ENCODE measurements at regions not wholly inside any gene's neighbourhood (a gene's known extent, or its start where the extent isn't known, plus 50 kb on each side); places are given as distances from the start of the nearest gene placed in this dataset.

- ChIA-PET CTCF (no interaction called here), POLR2A (no interaction called here)
- no peaks in the 10 kb centered on the region for H3K27me3 ChIP-seq (ENCODE audit: control insufficient read depth in 2 of 2, insufficient read depth in 2 of 2, low read length in 2 of 2)
- intact Hi-C loops (cut with micrococcal nuclease): no loop called here
- no peaks in the 10 kb centered on the region for H3K4me1 ChIP-seq (ENCODE audit: control insufficient read depth, extremely low read depth, insufficient read depth, low read length)
- no peak overlapping the region for H2AFZ ChIP-seq (ENCODE audit: low read depth, low read length)
- DNase-seq (ENCODE audit: low read depth, low spot score): no peak
- no peaks in the 10 kb centered on the region for H3K9me1 ChIP-seq (replicated peaks; ENCODE audit: control insufficient read depth, extremely low read depth, insufficient read depth, low read length)
- dilution Hi-C loops (cut with MboI; ENCODE audit: extremely low pct_ligation_motif_present, low sequenced_read_pairs): no loop called here
- FAIRE-seq: no peak
- H4K20me1 ChIP-seq (replicated peaks; ENCODE audit: control insufficient read depth, extremely low read depth, insufficient read depth, low read length): no peaks in the 10 kb centered on the region
- H3K36me3 ChIP-seq (ENCODE audit: control insufficient read depth in 2 of 2, extremely low read depth in 1 of 2, insufficient read depth in 2 of 2, low read length in 2 of 2): no peaks in the 10 kb centered on the region
- no peak overlapping the region for H3K27ac ChIP-seq (ENCODE audit: insufficient read depth, low read depth, low read length)
- H3K79me2 ChIP-seq (ENCODE audit: control insufficient read depth, insufficient read depth, low read length): no peaks in the 10 kb centered on the region
- no TSS peak for BruUV-seq (replicated peaks)
- no peak overlapping the region for H3K4me3 ChIP-seq (replicated peaks in 1 of 3; ENCODE audit: insufficient read depth in 1 of 3, low read depth in 1 of 3, low read length in 3 of 3)
- H3K9ac ChIP-seq (replicated peaks; ENCODE audit: extremely low read depth, insufficient read depth, low read length): no peak overlapping the region
- H3K9me3 ChIP-seq (replicated peaks; ENCODE audit: control insufficient read depth, insufficient read depth, low read length): no peaks in the 10 kb centered on the region
- TF ChIP-seq MAX (IDR thresholded peaks at IDR 0.05; ENCODE audit: insufficient read depth, insufficient read length) (no peak), FOS (IDR thresholded peaks at IDR 0.05; ENCODE audit: borderline replicate concordance, insufficient read depth, low read length) (no peak)
- no peak overlapping the region for H3K4me2 ChIP-seq (ENCODE audit: insufficient read depth, low read length)
Measured at GRCh38 chr5:90055831-90056328, 353.7 kb downstream of the CETN3 start.

GRCh38 chr5:90054612-90055011 is 354.9 kb downstream of the CETN3 start:
- dilution Hi-C loops (cut with MboI; ENCODE audit: extremely low pct_ligation_motif_present, low sequenced_read_pairs): no loop called here
- no TSS peak for BruUV-seq (replicated peaks)
- intact Hi-C loops (cut with micrococcal nuclease): no loop called here
- ChIA-PET CTCF (no interaction called here), POLR2A (no interaction called here)
- H3K27ac ChIP-seq (ENCODE audit: insufficient read depth, low read depth, low read length): no peak overlapping the region
- H3K9me3 ChIP-seq (replicated peaks; ENCODE audit: control insufficient read depth, insufficient read depth, low read length): no peaks in the 10 kb centered on the region
- no peaks in the 10 kb centered on the region for H4K20me1 ChIP-seq (replicated peaks; ENCODE audit: control insufficient read depth, extremely low read depth, insufficient read depth, low read length)
- H3K4me1 ChIP-seq (ENCODE audit: control insufficient read depth, extremely low read depth, insufficient read depth, low read length): no peaks in the 10 kb centered on the region
- H3K79me2 ChIP-seq (ENCODE audit: control insufficient read depth, insufficient read depth, low read length): no peaks in the 10 kb centered on the region
- H2AFZ ChIP-seq (ENCODE audit: low read depth, low read length): no peak overlapping the region
- no peaks in the 10 kb centered on the region for H3K36me3 ChIP-seq (ENCODE audit: control insufficient read depth in 2 of 2, extremely low read depth in 1 of 2, insufficient read depth in 2 of 2, low read length in 2 of 2)
- DNase-seq (ENCODE audit: low read depth, low spot score): no peak
- no peaks in the 10 kb centered on the region for H3K27me3 ChIP-seq (ENCODE audit: control insufficient read depth in 2 of 2, insufficient read depth in 2 of 2, low read length in 2 of 2)
- no peak overlapping the region for H3K4me2 ChIP-seq (ENCODE audit: insufficient read depth, low read length)
- FAIRE-seq: no peak
- no peak overlapping the region for H3K9ac ChIP-seq (replicated peaks; ENCODE audit: extremely low read depth, insufficient read depth, low read length)
- no peak for TF ChIP-seq EZH2 (IDR thresholded peaks at IDR 0.05; ENCODE audit: borderline replicate concordance, low read depth, low read length, severe bottlenecking)
- no peak for TF ChIP-seq JUN (IDR thresholded peaks at IDR 0.05; ENCODE audit: borderline replicate concordance, insufficient read depth, insufficient read length, low read depth)
- TF ChIP-seq POLR2A (IDR thresholded peaks at IDR 0.05; ENCODE audit: low read depth, low read length): no peak
- no peak for TF ChIP-seq FOS (IDR thresholded peaks at IDR 0.05; ENCODE audit: borderline replicate concordance, insufficient read depth, low read length)
- no peak for TF ChIP-seq GATA2 (IDR thresholded peaks at IDR 0.05; ENCODE audit: insufficient read depth, insufficient read length, low read depth, low read length)
- TF ChIP-seq POLR2AphosphoS5 (IDR thresholded peaks at IDR 0.05; ENCODE audit: insufficient read depth, low read depth, low read length): no peak
- H3K9me1 ChIP-seq (replicated peaks; ENCODE audit: control insufficient read depth, extremely low read depth, insufficient read depth, low read length): no peaks in the 10 kb centered on the region
- H3K4me3 ChIP-seq (replicated peaks in 1 of 3; ENCODE audit: insufficient read depth in 1 of 3, low read depth in 1 of 3, low read length in 3 of 3): no peak overlapping the region

All from endothelial cell of umbilical vein (primary cell).